Smooth muscle cell (in vitro differentiated cells): ENCODE measurements at regions not wholly inside any gene's neighbourhood (a gene's known extent, or its start where the extent isn't known, plus 50 kb on each side); places are given as distances from the start of the nearest gene placed in this dataset.

ENCODE experiments used
- DNase-seq: peaks from one replicate; lab custom pipeline; 2025; ENCODE audit not compliant: unreplicated experiment; lab: John Stamatoyannopoulos, UW
- H2AFZ ChIP-seq: fragments of 200-600 bp; sonication (generic); 2 replicates; pipeline ENCODE4 v1.6.0; 2016; ENCODE audit warnings: antibody characterized with exemption, low read depth, mild to moderate bottlenecking
- H3F3A ChIP-seq: fragments of 200-600 bp; sonication (generic); 2 replicates; pipeline ENCODE4 v1.6.0; 2017; ENCODE audit warnings: antibody characterized with exemption, low read depth
- H3K27ac ChIP-seq: fragments of 200-600 bp; sonication (generic); 2 replicates; pipeline ENCODE4 v1.5.1; 2016; ENCODE audit warnings: low read depth, mild to moderate bottlenecking
- H3K27me3 ChIP-seq: fragments of 200-600 bp; sonication (generic); 2 replicates; pipeline ENCODE4 v1.6.1; 2016; ENCODE audit warnings: low read depth, mild to moderate bottlenecking
- H3K36me3 ChIP-seq: fragments of 200-600 bp; sonication (generic); 2 replicates; pipeline ENCODE4 v1.5.1; 2016; ENCODE audit warnings: low read depth
- H3K4me1 ChIP-seq: fragments of 200-600 bp; sonication (generic); 2 replicates; pipeline ENCODE4 v1.5.1; 2016; ENCODE audit warnings: low read depth
- H3K4me2 ChIP-seq: fragments of 200-600 bp; sonication (generic); 2 replicates; pipeline ENCODE4 v1.6.0; 2016; ENCODE audit warnings: mild to moderate bottlenecking
- H3K4me3 ChIP-seq: fragments of 200-600 bp; sonication (generic); 2 replicates; pipeline ENCODE4 v1.5.1; 2016; ENCODE audit warnings: mild to moderate bottlenecking
- H3K79me2 ChIP-seq: fragments of 200-600 bp; sonication (generic); 2 replicates; pipeline ENCODE4 v1.6.0; 2016; ENCODE audit warnings: low read depth, mild to moderate bottlenecking
- H3K9ac ChIP-seq: fragments of 200-600 bp; sonication (generic); 2 replicates; pipeline ENCODE4 v1.6.0; 2016; ENCODE audit warnings: low read depth
- H3K9me3 ChIP-seq: fragments of 200-600 bp; sonication (generic); replicated peaks from 2 replicates; pipeline ENCODE4 v1.5.1; 2016; ENCODE audit warnings: low read depth
- H4K20me1 ChIP-seq: fragments of 200-600 bp; sonication (generic); 2 replicates; pipeline ENCODE4 v1.6.0; 2016; ENCODE audit warnings: low read depth
- CTCF ChIP-seq: fragments of 200-600 bp; sonication (generic); IDR thresholded peaks from 2 replicates; pipeline ENCODE4 v1.5.1; 2017; ENCODE audit warnings: borderline replicate concordance, mild to moderate bottlenecking, antibody characterized with exemption; ENCODE audit not compliant: insufficient read depth, poor library complexity, severe bottlenecking
- WGBS: methylation state at CpG from one replicate; pipeline ENCODE4 v1.1.7; 2016; ENCODE audit warnings: low lambda C conversion rate; 5-methylcytosine and 5-hydroxymethylcytosine counted together

- H3K79me2 ChIP-seq = no peaks in the 10 kb centered on the region
- no peaks in the 10 kb centered on the region for H3K9me3 ChIP-seq
- no peak for TF ChIP-seq CTCF
- no peak overlapping the region for H3K9ac ChIP-seq
- H3K4me3 ChIP-seq = no peak overlapping the region
- H3K27me3 ChIP-seq = no peaks in the 10 kb centered on the region
- no peaks in the 10 kb centered on the region for H3K4me1 ChIP-seq
- no peak for DNase-seq
- no peaks in the 10 kb centered on the region for H3K36me3 ChIP-seq
- 81% methylated on average over 4 of the region's 4 CpGs for WGBS
- H3F3A ChIP-seq = no peaks in the 10 kb centered on the region
- H3K4me2 ChIP-seq = no peak overlapping the region
- H2AFZ ChIP-seq = no peak overlapping the region
- no peaks in the 10 kb centered on the region for H4K20me1 ChIP-seq
- no peak overlapping the region for H3K27ac ChIP-seq
These were observed 192.4 kb upstream of the GHR start for GRCh38 chr5:42230839-42231238.

- H3K9me3 ChIP-seq = no peaks in the 10 kb centered on the region
- no peaks in the 10 kb centered on the region for H3K36me3 ChIP-seq
- no peak overlapping the region for H3K27ac ChIP-seq
- H3K4me2 ChIP-seq = no peak overlapping the region
- DNase-seq = no peak
- no peaks in the 10 kb centered on the region for H4K20me1 ChIP-seq
- H3F3A ChIP-seq = no peaks in the 10 kb centered on the region
- no peak overlapping the region for H3K9ac ChIP-seq
- H3K79me2 ChIP-seq = no peaks in the 10 kb centered on the region
- TF ChIP-seq CTCF = no peak
- no peak overlapping the region for H3K4me3 ChIP-seq
- no peaks in the 10 kb centered on the region for H3K4me1 ChIP-seq
- no peak overlapping the region for H2AFZ ChIP-seq
- H3K27me3 ChIP-seq = no peaks in the 10 kb centered on the region
These were observed 188.0 kb upstream of the GHR start for GRCh38 chr5:42235241-42235640.

GRCh38 chr5:42235837-42236236, 187.4 kb upstream of the GHR start:
- WGBS = 95% methylated on average over 3 of the region's 3 CpGs
- TF ChIP-seq CTCF = no peak
- DNase-seq = no peak

GRCh38 chr5:42241636-42242035, 181.6 kb upstream of the GHR start:
- Histone ChIP-seq H3K27me3 (no peaks in the 10 kb centered on the region), H3K9ac (no peak overlapping the region), H3K4me2 (no peak overlapping the region), H3K4me1 (no peaks in the 10 kb centered on the region), H3F3A (no peaks in the 10 kb centered on the region), H3K27ac (no peak overlapping the region), H3K36me3 (no peaks in the 10 kb centered on the region), H2AFZ (no peak overlapping the region), H3K79me2 (no peaks in the 10 kb centered on the region), H4K20me1 (no peaks in the 10 kb centered on the region), H3K4me3 (no peak overlapping the region), H3K9me3 (no peaks in the 10 kb centered on the region)
- WGBS = 76% methylated on average over 2 of the region's 2 CpGs
- no peak for DNase-seq
- no peak for TF ChIP-seq CTCF

More at GRCh38 chr5:42235837-42236236, 187.4 kb upstream of the GHR start:
- Histone ChIP-seq H3K9ac (no peak overlapping the region), H3K36me3 (no peaks in the 10 kb centered on the region), H3K27me3 (no peaks in the 10 kb centered on the region), H2AFZ (no peak overlapping the region), H3K79me2 (no peaks in the 10 kb centered on the region), H3K4me2 (no peak overlapping the region), H3K27ac (no peak overlapping the region), H3K9me3 (no peaks in the 10 kb centered on the region), H4K20me1 (no peaks in the 10 kb centered on the region), H3K4me3 (no peak overlapping the region), H3K4me1 (no peaks in the 10 kb centered on the region), H3F3A (no peaks in the 10 kb centered on the region)
